Effector memory CD8-positive, alpha-beta T cell (primary cell): ENCODE measurements at regions not wholly inside any gene's neighbourhood (a gene's known extent, or its start where the extent isn't known, plus 50 kb on each side); places are given as distances from the start of the nearest gene placed in this dataset.

Experiments used
- ATAC-seq: fragments of 150-1000 bp; cut with Tn5 transposase; replicated peaks from 2 replicates; pipeline ENCODE4 v1.10.0; 2021; ENCODE audit warnings: mild to moderate bottlenecking, moderate library complexity
- DNase-seq, 3 experiments: peaks; one replicate each; pipeline ENCODE4 v3.0.0; 2021
- H3K27ac Mint-ChIP-seq, 2 donors: one replicate each; pipeline ENCODE4 v1.8.0; 2022; ENCODE audit warnings: mild to moderate bottlenecking in 2 of 2, mixed read lengths in 2 of 2, moderate library complexity in 2 of 2
- H3K27me3 Mint-ChIP-seq, 2 donors: one replicate each; pipeline ENCODE4 v1.8.0; 2022; ENCODE audit warnings: mixed read lengths in 2 of 2
- H3K36me3 Mint-ChIP-seq: one replicate; pipeline ENCODE4 v1.8.0; 2022; ENCODE audit warnings: mild to moderate bottlenecking, moderate library complexity, mixed read lengths; ENCODE audit not compliant: insufficient read depth
- H3K4me1 Mint-ChIP-seq, 2 donors: one replicate each; pipeline ENCODE4 v1.8.0; 2022; ENCODE audit warnings: low read depth in 2 of 2, mixed read lengths in 2 of 2
- H3K4me3 Mint-ChIP-seq, 2 donors: one replicate each; pipeline ENCODE4 v1.8.0; 2022; ENCODE audit warnings: mild to moderate bottlenecking in 2 of 2, mixed read lengths in 2 of 2, moderate library complexity in 2 of 2
- H3K9me3 Mint-ChIP-seq, 2 donors: one replicate each; pipeline ENCODE4 v1.8.0; 2022; ENCODE audit warnings: mixed read lengths in 2 of 2

GRCh38 chr15:66933932-66934867 is 131.2 kb upstream of the SMAD3 start:
- ATAC-seq: no peak
- Mint-ChIP-seq H3K4me3 (no peak overlapping the region), H3K9me3 (no peaks in the 10 kb centered on the region), H3K36me3 (no peaks in the 10 kb centered on the region), H3K27ac (no peak overlapping the region), H3K27me3 (peaks cover 15 to 29% of the 10 kb centered on the region in 2 donors), H3K4me1 (no peaks in the 10 kb centered on the region)
- no peak for DNase-seq

- H3K4me3 Mint-ChIP-seq: no peak overlapping the region
- no peak for ATAC-seq
- H3K27ac Mint-ChIP-seq: no peak overlapping the region
- no peaks in the 10 kb centered on the region for H3K4me1 Mint-ChIP-seq
- no peaks in the 10 kb centered on the region for H3K36me3 Mint-ChIP-seq
- no peaks in the 10 kb centered on the region for H3K9me3 Mint-ChIP-seq
- H3K27me3 Mint-ChIP-seq: peaks cover 15 to 29% of the 10 kb centered on the region in 2 donors
- DNase-seq: no peak
Measured at GRCh38 chr15:66934868-66935520, 130.4 kb upstream of the SMAD3 start.

GRCh38 chr15:66935688-66936087 is 129.7 kb upstream of the SMAD3 start:
- no peaks in the 10 kb centered on the region for H3K4me1 Mint-ChIP-seq
- DNase-seq: no peak
- peaks cover 15 to 29% of the 10 kb centered on the region in 2 donors for H3K27me3 Mint-ChIP-seq
- H3K27ac Mint-ChIP-seq: no peak overlapping the region
- ATAC-seq: no peak
- no peaks in the 10 kb centered on the region for H3K9me3 Mint-ChIP-seq
- no peak overlapping the region for H3K4me3 Mint-ChIP-seq
- H3K36me3 Mint-ChIP-seq: no peaks in the 10 kb centered on the region

GRCh38 chr15:66936109-66936860 is 129.1 kb upstream of the SMAD3 start:
- ATAC-seq (no peak), DNase-seq (no peak)
- H3K27me3 Mint-ChIP-seq: peaks cover 15 to 29% of the 10 kb centered on the region in 2 donors
- H3K27ac Mint-ChIP-seq: no peak overlapping the region
- H3K9me3 Mint-ChIP-seq: no peaks in the 10 kb centered on the region
- no peaks in the 10 kb centered on the region for H3K36me3 Mint-ChIP-seq
- no peak overlapping the region for H3K4me3 Mint-ChIP-seq
- no peaks in the 10 kb centered on the region for H3K4me1 Mint-ChIP-seq

- no peaks in the 10 kb centered on the region for H3K4me1 Mint-ChIP-seq
- H3K9me3 Mint-ChIP-seq: no peaks in the 10 kb centered on the region
- H3K27ac Mint-ChIP-seq: no peak overlapping the region
- DNase-seq: no peak
- H3K36me3 Mint-ChIP-seq: no peaks in the 10 kb centered on the region
- peaks cover 15 to 29% of the 10 kb centered on the region in 2 donors for H3K27me3 Mint-ChIP-seq
- no peak for ATAC-seq
- no peak overlapping the region for H3K4me3 Mint-ChIP-seq
Measured at GRCh38 chr15:66936861-66937582, 128.4 kb upstream of the SMAD3 start.

- peaks cover 12 to 29% of the 10 kb centered on the region in 2 donors for H3K27me3 Mint-ChIP-seq
- H3K36me3 Mint-ChIP-seq: no peaks in the 10 kb centered on the region
- DNase-seq: no peak
Measured at GRCh38 chr15:66937588-66937987, 127.8 kb upstream of the SMAD3 start.

GRCh38 chr15:66938114-66938830 is 127.1 kb upstream of the SMAD3 start:
- no peaks in the 10 kb centered on the region for H3K9me3 Mint-ChIP-seq
- DNase-seq (no peak), ATAC-seq (no peak)
- H3K4me1 Mint-ChIP-seq: no peaks in the 10 kb centered on the region
- no peaks in the 10 kb centered on the region for H3K36me3 Mint-ChIP-seq
- H3K27me3 Mint-ChIP-seq: peaks cover 7 to 29% of the 10 kb centered on the region in 2 donors
- no peak overlapping the region for H3K4me3 Mint-ChIP-seq
- no peak overlapping the region for H3K27ac Mint-ChIP-seq

More at GRCh38 chr15:66937588-66937987, 127.8 kb upstream of the SMAD3 start:
- Mint-ChIP-seq H3K4me3 (no peak overlapping the region), H3K4me1 (no peaks in the 10 kb centered on the region), H3K27ac (no peak overlapping the region), H3K9me3 (no peaks in the 10 kb centered on the region)
- no peak for ATAC-seq

- H3K27me3 Mint-ChIP-seq: peaks cover 7 to 28% of the 10 kb centered on the region in 2 donors
- H3K4me1 Mint-ChIP-seq: no peaks in the 10 kb centered on the region
- H3K36me3 Mint-ChIP-seq: no peaks in the 10 kb centered on the region
- no peak for DNase-seq
- no peaks in the 10 kb centered on the region for H3K9me3 Mint-ChIP-seq
- H3K27ac Mint-ChIP-seq: no peak overlapping the region
- H3K4me3 Mint-ChIP-seq: no peak overlapping the region
- no peak for ATAC-seq
Measured at GRCh38 chr15:66939016-66939415, 126.4 kb upstream of the SMAD3 start.

- Mint-ChIP-seq H3K36me3 (no peaks in the 10 kb centered on the region), H3K27ac (no peak overlapping the region), H3K9me3 (no peaks in the 10 kb centered on the region), H3K4me1 (no peaks in the 10 kb centered on the region), H3K4me3 (no peak overlapping the region), H3K27me3 (peaks cover 7 to 23% of the 10 kb centered on the region in 2 donors)
- ATAC-seq (no peak), DNase-seq (no peak)
Measured at GRCh38 chr15:66939451-66940023, 125.9 kb upstream of the SMAD3 start.

GRCh38 chr15:66940368-66940767 is 125.0 kb upstream of the SMAD3 start:
- DNase-seq (no peak), ATAC-seq (no peak)
- Mint-ChIP-seq H3K36me3 (no peaks in the 10 kb centered on the region), H3K4me3 (no peak overlapping the region), H3K27ac (no peak overlapping the region), H3K4me1 (no peaks in the 10 kb centered on the region), H3K27me3 (peaks cover 7 to 14% of the 10 kb centered on the region in 2 donors), H3K9me3 (no peaks in the 10 kb centered on the region)

GRCh38 chr15:66941108-66941711 is 124.2 kb upstream of the SMAD3 start:
- no peak overlapping the region for H3K4me3 Mint-ChIP-seq
- no peak overlapping the region for H3K27ac Mint-ChIP-seq
- no peaks in the 10 kb centered on the region for H3K36me3 Mint-ChIP-seq
- H3K27me3 Mint-ChIP-seq: peaks cover 6% of the 10 kb centered on the region in 2 donors
- no peaks in the 10 kb centered on the region for H3K4me1 Mint-ChIP-seq
- DNase-seq (no peak), ATAC-seq (no peak)
- H3K9me3 Mint-ChIP-seq: no peaks in the 10 kb centered on the region

- ATAC-seq (no peak), DNase-seq (no peak)
- Mint-ChIP-seq H3K36me3 (no peaks in the 10 kb centered on the region), H3K27ac (no peak overlapping the region), H3K4me1 (no peaks in the 10 kb centered on the region), H3K9me3 (no peaks in the 10 kb centered on the region), H3K4me3 (no peak overlapping the region), H3K27me3 (peaks cover under 1 to 6% of the 10 kb centered on the region in 2 donors)
Measured at GRCh38 chr15:66941791-66942190, 123.6 kb upstream of the SMAD3 start.
